22Rv1 (cell line): ENCODE measurements at regions not wholly inside any gene's neighbourhood (a gene's known extent, or its start where the extent isn't known, plus 50 kb on each side); places are given as distances from the start of the nearest gene placed in this dataset.

Source experiments
- CTCF ChIP-seq: fragments of 450-650 bp; IDR thresholded peaks from 2 replicates; pipeline ENCODE4 v1.5.1; 2017; ENCODE audit warnings: mild to moderate bottlenecking
- ZFX ChIP-seq: fragments of 450-650 bp; IDR thresholded peaks from 2 replicates; pipeline ENCODE4 v1.6.1; 2017; ENCODE audit warnings: antibody characterized with exemption, borderline replicate concordance

DNA sequence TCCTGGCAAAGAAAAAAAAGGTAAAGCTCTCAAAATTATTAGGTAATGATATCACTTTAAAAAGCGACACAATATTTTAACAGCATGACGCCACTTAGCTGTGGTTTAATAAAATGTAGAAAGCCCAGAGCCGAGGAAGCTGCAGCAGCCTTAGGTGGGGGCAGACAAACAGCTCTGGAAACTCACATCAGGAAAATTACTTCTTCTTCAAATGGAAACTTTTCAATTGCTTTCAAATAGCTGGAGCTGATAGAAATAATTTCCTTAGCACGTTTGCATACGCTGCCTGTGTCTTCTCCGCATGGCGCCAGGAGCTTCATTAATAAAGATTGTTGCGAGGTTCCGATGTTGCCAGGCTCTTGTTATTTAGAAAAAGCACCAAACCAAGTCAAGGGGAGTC lies 835.3 kb upstream of the EEF2KMT start:
- TF ChIP-seq CTCF (no peak), ZFX (no peak)
